ENCODE measurements at regions not wholly inside any gene's neighbourhood (a gene's known extent, or its start where the extent isn't known, plus 50 kb on each side); places are given as distances from the start of the nearest gene placed in this dataset.
A peak's percentile ranks its signal among the peaks of the same experiment; 100 is the strongest.

GRCh38 chr12:62192903-62193250 is 67.3 kb upstream of the USP15 start:
- ChIA-PET CTCF (ENCODE audit: partially characterized antibody) (interaction anchor here (0.5 to 3.0 kb wide), 22 partner anchors 8 to 1691 kb away, joined by 3 to 16 read pairs (median 4); no protein-coding TSS in a partner anchor), POLR2A (ENCODE audit: partially characterized antibody) (no interaction called here)
- peak overlapping the region in 1 of 4 experiments; percentile 35; a peak in 2 of 8 replicates for H3K4me3 ChIP-seq (ENCODE audit: extremely low read depth in 1 of 4, insufficient read depth in 2 of 4, low read depth in 3 of 4, low read length in 4 of 4)
- no peaks in the 10 kb centered on the region for H3K79me2 ChIP-seq (ENCODE audit: control insufficient read depth in 1 of 2, insufficient read depth in 2 of 2, low read length in 2 of 2)
- TF ChIP-seq EZH2 (IDR thresholded peaks at IDR 0.05; ENCODE audit: low read depth, low read length, severe bottlenecking) (no peak), RNF2 (IDR thresholded peaks at IDR 0.05; ENCODE audit: borderline replicate concordance, low read depth, low read length, missing control alignments, poor library complexity, severe bottlenecking) (no peak), GTF2F1 (IDR thresholded peaks at IDR 0.05; ENCODE audit: borderline replicate concordance, low read depth, low read length) (no peak), SIX5 (IDR thresholded peaks at IDR 0.05; ENCODE audit: low read depth, low read length) (no peak), FOSL1 (IDR thresholded peaks at IDR 0.05; ENCODE audit: insufficient read depth, low read depth, low read length) (no peak), KDM5A (IDR thresholded peaks at IDR 0.05; ENCODE audit: low read length) (no peak), HDAC2 (IDR thresholded peaks at IDR 0.05; ENCODE audit: borderline replicate concordance in 1 of 2, low read depth in 2 of 2, low read length in 2 of 2) (no peak)
- H2BK12ac ChIP-seq (ENCODE audit: low read depth, low read length), result no peak overlapping the region
- H2AK5ac ChIP-seq (ENCODE audit: low read depth, low read length), result no peak overlapping the region
- no peak overlapping the region; the same call in 1 of the 2 replicates for H2BK5ac ChIP-seq (ENCODE audit: low read depth, low read length)
- H2BK15ac ChIP-seq (ENCODE audit: low read length), result no peak overlapping the region
- peak overlapping the region; percentile 97 to 100 for H3K4me2 ChIP-seq (ENCODE audit: insufficient read depth in 1 of 2, low read depth in 2 of 2, low read length in 2 of 2)
- no peak overlapping the region for H4K5ac ChIP-seq (ENCODE audit: insufficient read length, low read depth, low read length)
- H3K23me2 ChIP-seq (ENCODE audit: low read depth, low read length), result peaks cover 20% of the 10 kb centered on the region
- H4K91ac ChIP-seq (replicated peaks; ENCODE audit: insufficient read length, low read length), result no peak overlapping the region
- H3K56ac ChIP-seq (replicated peaks; ENCODE audit: insufficient read length, low read depth, low read length), result no peak overlapping the region
- H3K9ac ChIP-seq (replicated peaks in 1 of 4; ENCODE audit: extremely low read depth in 1 of 4, low read depth in 3 of 4, low read length in 3 of 4), result no peak overlapping the region
- peak overlapping the region; percentile 87; the same call in 1 of the 2 replicates for H2AFZ ChIP-seq (ENCODE audit: low read length)
- no peak overlapping the region for H3K23ac ChIP-seq (ENCODE audit: insufficient read length)
- no peaks in the 10 kb centered on the region for H4K20me1 ChIP-seq (replicated peaks in 1 of 2; ENCODE audit: control insufficient read depth in 1 of 2, insufficient read depth in 2 of 2, low read length in 2 of 2)
- H2BK20ac ChIP-seq (ENCODE audit: low read length), result no peak overlapping the region
- no peak overlapping the region for H3K18ac ChIP-seq (ENCODE audit: extremely low read depth, low read length)
- H3K36me3 ChIP-seq (ENCODE audit: control insufficient read depth in 2 of 4, insufficient read depth in 4 of 4, low read length in 3 of 4), result no peaks in the 10 kb centered on the region
- DNase-seq (ENCODE audit: low read depth in 1 of 2, low spot score in 2 of 2), result no peak
- no peak for FAIRE-seq
- H3K4me1 ChIP-seq (replicated peaks in 1 of 4; ENCODE audit: control insufficient read depth in 3 of 4, insufficient read depth in 4 of 4, low read length in 3 of 4), result peaks cover 4 to 8% (median 5%) of the 10 kb centered on the region in 4 experiments; a peak in 6 of 7 replicates
- peaks cover 15 to 36% (median 29%) of the 10 kb centered on the region in 4 experiments; a peak in 6 of 7 replicates for H3K27me3 ChIP-seq (replicated peaks in 1 of 4; ENCODE audit: control insufficient read depth in 3 of 4, extremely low read depth in 1 of 4, insufficient read depth in 3 of 4, low read length in 3 of 4)
- H3K9me3 ChIP-seq (ENCODE audit: insufficient read depth in 2 of 2, low read depth in 1 of 2, low read length in 1 of 2), result peaks cover 3 to 5% of the 10 kb centered on the region in 2 experiments; a peak in 2 of 4 replicates
- 36% methylated on average over 7 of the region's 7 CpGs; no CpG with 5 or more reads in 1 of the 2 experiments for WGBS, 2 experiments (ENCODE audit: extremely low coverage in 1 of 2, insufficient coverage in 1 of 2, insufficient read length in 1 of 2, insufficient replicate concordance in 2 of 2, low coverage in 1 of 2, low lambda C conversion rate in 2 of 2, missing lambda C conversion rate in 1 of 2)
- no peak overlapping the region for H4K8ac ChIP-seq (ENCODE audit: extremely low read depth, insufficient read depth, low read length)
- no peaks in the 10 kb centered on the region for H3K79me1 ChIP-seq (ENCODE audit: low read depth, low read length)
- no peak overlapping the region for H3K4ac ChIP-seq (replicated peaks; ENCODE audit: insufficient read length, low read depth, low read length)
- no peak overlapping the region for H2BK120ac ChIP-seq (replicated peaks; ENCODE audit: low read depth, low read length)
- H3K27ac ChIP-seq (ENCODE audit: low read depth, low read length), result no peak overlapping the region
- H3K14ac ChIP-seq (ENCODE audit: insufficient read length), result no peak overlapping the region
